DND-41 (cell line): ENCODE measurements at regions not wholly inside any gene's neighbourhood (a gene's known extent, or its start where the extent isn't known, plus 50 kb on each side); places are given as distances from the start of the nearest gene placed in this dataset.

Source experiments
- ATAC-seq: fragments of 200-7000 bp; cut with Tn5 transposase; 3 replicates; pipeline ENCODE4 v1.9.1; 2021; ENCODE audit warnings: low read depth; ENCODE audit not compliant: insufficient read depth
- DNase-seq: peaks from one replicate; pipeline ENCODE4 v3.0.0-alpha.2; 2020
- H2AFZ ChIP-seq: 2 replicates; pipeline ENCODE4 v1.6.0; 2012; ENCODE audit warnings: low read depth, low read length
- H3K27ac ChIP-seq: 2 replicates; pipeline ENCODE4 v1.5.1; 2012; ENCODE audit warnings: low read length, inconsistent platforms
- H3K27me3 ChIP-seq: fragments of 200-600 bp; sonication (generic); 2 replicates; pipeline ENCODE4 v1.6.0; 2012; ENCODE audit warnings: low read length, mild to moderate bottlenecking, inconsistent platforms; ENCODE audit not compliant: insufficient read depth, poor library complexity
- H3K36me3 ChIP-seq: 2 replicates; pipeline ENCODE4 v1.5.1; 2012; ENCODE audit warnings: low read length, inconsistent platforms; ENCODE audit not compliant: insufficient read depth
- H3K4me1 ChIP-seq: 2 replicates; pipeline ENCODE4 v1.5.1; 2012; ENCODE audit warnings: mild to moderate bottlenecking, low read length; ENCODE audit not compliant: insufficient read depth
- H3K4me2 ChIP-seq: 2 replicates; pipeline ENCODE4 v1.6.0; 2012; ENCODE audit warnings: mild to moderate bottlenecking, moderate library complexity, low read length, inconsistent platforms; ENCODE audit not compliant: insufficient read depth
- H3K4me3 ChIP-seq, 2 experiments: fragments of 200-600 bp in 1 of 2; shearing (Covaris generic) in 1 of 2; 2 replicates each; pipeline ENCODE4 v1.5.1; 2012 to 2016; ENCODE audit warnings: inconsistent platforms in 2 of 2, low read length in 2 of 2, mild to moderate bottlenecking in 2 of 2, low read depth in 1 of 2, moderate library complexity in 1 of 2
- H3K79me2 ChIP-seq: 2 replicates; pipeline ENCODE4 v1.6.0; 2012; ENCODE audit warnings: low read length, inconsistent platforms; ENCODE audit not compliant: insufficient read depth
- H3K9ac ChIP-seq: 2 replicates; pipeline ENCODE4 v1.6.0; 2012; ENCODE audit warnings: low read depth, mild to moderate bottlenecking, inconsistent platforms, low read length, moderate library complexity
- H3K9me3 ChIP-seq: 2 replicates; pipeline ENCODE4 v1.5.1; 2012; ENCODE audit warnings: low read length, moderate library complexity, mild to moderate bottlenecking, inconsistent platforms; ENCODE audit not compliant: insufficient read depth, severe bottlenecking
- H4K20me1 ChIP-seq: 2 replicates; pipeline ENCODE4 v1.6.0; 2012; ENCODE audit warnings: low read length; ENCODE audit not compliant: insufficient read depth
- EZH2 ChIP-seq: IDR thresholded peaks from 3 replicates; pipeline ENCODE4 v1.6.1; 2012; ENCODE audit warnings: borderline replicate concordance, low read depth, mild to moderate bottlenecking, moderate library complexity, low read length, inconsistent platforms; ENCODE audit not compliant: severe bottlenecking
- TF ChIP-seq, protein P1 (sequence below): IDR thresholded peaks from 2 replicates; pipeline ENCODE4 v1.5.1; 2012; ENCODE audit warnings: borderline replicate concordance, low read length, moderate library complexity, mild to moderate bottlenecking; ENCODE audit not compliant: poor library complexity, severe bottlenecking; ENCODE audit errors: extremely low read depth

DNA sequence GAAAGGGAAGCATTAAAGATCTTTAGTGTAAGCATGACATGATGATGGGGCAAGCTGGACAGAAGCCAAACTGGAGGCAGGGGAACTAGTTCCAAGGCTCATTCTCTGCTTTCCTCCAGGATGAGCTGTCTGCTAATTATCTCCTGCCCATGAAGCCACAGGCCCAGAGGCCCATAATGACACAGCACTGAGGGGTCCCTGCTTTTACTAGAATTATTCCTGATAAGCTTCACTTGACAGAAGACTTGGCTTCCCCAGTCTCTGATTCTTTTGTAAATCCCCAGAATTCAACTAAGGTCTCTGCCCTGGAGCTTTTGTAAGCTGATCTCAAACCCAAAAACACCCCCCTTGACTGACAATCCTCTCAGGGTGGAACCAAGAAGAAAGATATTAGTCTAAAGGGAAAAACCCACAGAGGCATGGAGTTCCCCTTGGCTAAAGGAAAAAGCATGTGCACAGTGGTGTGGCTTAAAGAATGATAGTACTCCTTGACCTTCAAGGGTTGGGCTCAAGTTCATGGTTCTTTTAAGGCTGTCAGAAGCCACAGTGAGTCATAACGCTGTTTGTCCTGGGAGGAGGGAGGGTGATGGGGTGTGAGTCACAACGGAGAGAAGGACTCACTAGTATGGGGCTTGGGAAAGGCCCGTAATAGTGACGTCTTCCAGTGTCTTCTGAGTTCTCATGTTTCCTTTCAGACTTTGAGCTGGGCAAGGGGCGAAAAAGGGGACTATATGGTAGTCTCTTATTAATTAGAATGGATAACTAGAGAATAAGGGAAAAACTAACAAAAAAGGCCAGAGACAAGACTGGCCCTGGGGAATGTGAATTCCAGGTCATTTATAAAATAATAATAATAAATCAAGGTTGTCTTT is 146.0 kb upstream of the CPEB2 start:
- H3K27me3 ChIP-seq: no peaks in the 10 kb centered on the region
- H2AFZ ChIP-seq: no peak overlapping the region
- H3K4me1 ChIP-seq: no peaks in the 10 kb centered on the region
- TF ChIP-seq, protein P1, sequence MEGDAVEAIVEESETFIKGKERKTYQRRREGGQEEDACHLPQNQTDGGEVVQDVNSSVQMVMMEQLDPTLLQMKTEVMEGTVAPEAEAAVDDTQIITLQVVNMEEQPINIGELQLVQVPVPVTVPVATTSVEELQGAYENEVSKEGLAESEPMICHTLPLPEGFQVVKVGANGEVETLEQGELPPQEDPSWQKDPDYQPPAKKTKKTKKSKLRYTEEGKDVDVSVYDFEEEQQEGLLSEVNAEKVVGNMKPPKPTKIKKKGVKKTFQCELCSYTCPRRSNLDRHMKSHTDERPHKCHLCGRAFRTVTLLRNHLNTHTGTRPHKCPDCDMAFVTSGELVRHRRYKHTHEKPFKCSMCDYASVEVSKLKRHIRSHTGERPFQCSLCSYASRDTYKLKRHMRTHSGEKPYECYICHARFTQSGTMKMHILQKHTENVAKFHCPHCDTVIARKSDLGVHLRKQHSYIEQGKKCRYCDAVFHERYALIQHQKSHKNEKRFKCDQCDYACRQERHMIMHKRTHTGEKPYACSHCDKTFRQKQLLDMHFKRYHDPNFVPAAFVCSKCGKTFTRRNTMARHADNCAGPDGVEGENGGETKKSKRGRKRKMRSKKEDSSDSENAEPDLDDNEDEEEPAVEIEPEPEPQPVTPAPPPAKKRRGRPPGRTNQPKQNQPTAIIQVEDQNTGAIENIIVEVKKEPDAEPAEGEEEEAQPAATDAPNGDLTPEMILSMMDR: no peak
- no peak for TF ChIP-seq EZH2
- H4K20me1 ChIP-seq: no peaks in the 10 kb centered on the region
- no peaks in the 10 kb centered on the region for H3K9me3 ChIP-seq
- ATAC-seq (no peak), DNase-seq (no peak)
- H3K4me2 ChIP-seq: no peak overlapping the region
- H3K36me3 ChIP-seq: no peaks in the 10 kb centered on the region
- no peak overlapping the region for H3K9ac ChIP-seq
- H3K27ac ChIP-seq: no peak overlapping the region
- H3K4me3 ChIP-seq: no peak overlapping the region
- no peaks in the 10 kb centered on the region for H3K79me2 ChIP-seq

DNA sequence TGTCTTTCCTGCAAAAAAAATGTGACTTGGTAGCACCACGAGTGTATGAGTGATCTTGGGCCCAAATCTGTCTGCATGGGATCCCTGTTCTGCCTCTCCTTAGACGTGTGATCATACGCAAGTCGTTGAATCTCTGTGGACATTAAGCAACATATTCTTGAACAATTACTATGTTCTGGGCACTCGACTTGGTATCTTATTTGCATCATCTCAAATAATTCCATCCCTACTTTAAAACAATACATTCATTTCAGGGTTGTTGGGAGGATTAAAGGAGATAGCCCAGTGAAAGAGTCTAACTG is 145.4 kb upstream of the CPEB2 start:
- no peaks in the 10 kb centered on the region for H4K20me1 ChIP-seq
- H3K9me3 ChIP-seq: no peaks in the 10 kb centered on the region
- ATAC-seq: no peak
- no peaks in the 10 kb centered on the region for H3K36me3 ChIP-seq
- H3K27me3 ChIP-seq: no peaks in the 10 kb centered on the region
- DNase-seq: no peak
- TF ChIP-seq, protein P1: no peak
- no peak for TF ChIP-seq EZH2
- no peaks in the 10 kb centered on the region for H3K79me2 ChIP-seq
- no peak overlapping the region for H2AFZ ChIP-seq
- H3K4me1 ChIP-seq: no peaks in the 10 kb centered on the region
- H3K4me3 ChIP-seq: no peak overlapping the region
- no peak overlapping the region for H3K4me2 ChIP-seq
- no peak overlapping the region for H3K27ac ChIP-seq
- no peak overlapping the region for H3K9ac ChIP-seq

DNA sequence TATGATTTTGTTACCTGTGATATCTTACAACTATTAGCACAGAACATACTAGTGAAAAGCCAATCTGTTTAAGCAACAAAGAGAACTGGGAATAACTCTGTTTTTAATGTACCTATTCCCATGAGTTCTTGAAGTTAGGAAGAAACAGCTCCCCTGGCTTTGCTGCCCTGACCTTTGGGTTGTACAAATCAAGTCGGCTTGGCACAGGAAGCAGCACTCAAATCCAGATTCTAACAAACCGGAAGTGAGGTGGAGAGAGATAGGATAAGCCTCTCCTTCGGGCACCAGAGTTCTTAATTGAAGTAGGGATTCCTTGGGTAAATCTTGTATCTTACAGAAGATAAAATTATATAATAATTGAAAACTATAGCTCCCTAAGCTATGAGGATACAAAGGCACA is 144.8 kb upstream of the CPEB2 start:
- no peak for ATAC-seq
- H3K9ac ChIP-seq: no peak overlapping the region
- H3K4me3 ChIP-seq: no peak overlapping the region
- H3K36me3 ChIP-seq: no peaks in the 10 kb centered on the region
- no peaks in the 10 kb centered on the region for H3K79me2 ChIP-seq
- no peak overlapping the region for H2AFZ ChIP-seq
- TF ChIP-seq, protein P1: no peak
- no peak for TF ChIP-seq EZH2
- no peaks in the 10 kb centered on the region for H3K27me3 ChIP-seq
- H3K4me1 ChIP-seq: no peaks in the 10 kb centered on the region
- no peaks in the 10 kb centered on the region for H3K9me3 ChIP-seq
- H4K20me1 ChIP-seq: no peaks in the 10 kb centered on the region
- no peak for DNase-seq
- H3K4me2 ChIP-seq: no peak overlapping the region
- H3K27ac ChIP-seq: no peak overlapping the region
